Neural cell (in vitro differentiated cells): ENCODE measurements at regions not wholly inside any gene's neighbourhood (a gene's known extent, or its start where the extent isn't known, plus 50 kb on each side); places are given as distances from the start of the nearest gene placed in this dataset.

Source experiments
- H2AFZ ChIP-seq: fragments of 200-600, 300-800 bp; sonication (generic), shearing (Covaris generic); 2 replicates; pipeline ENCODE4 v1.6.0; 2014; ENCODE audit warnings: low read depth, mild to moderate bottlenecking, antibody characterized with exemption, low read length, moderate library complexity
- H3F3A ChIP-seq: fragments of 200-600 bp; shearing (Covaris generic); 2 replicates; pipeline ENCODE4 v1.6.1; 2016; ENCODE audit warnings: mild to moderate bottlenecking, moderate library complexity, mixed read lengths, antibody characterized with exemption, low read length; ENCODE audit not compliant: insufficient read depth, poor library complexity, severe bottlenecking
- H3K27ac ChIP-seq: fragments of 200-600, 300-800 bp; sonication (generic), shearing (Covaris generic); 2 replicates; pipeline ENCODE4 v1.5.1; 2014; ENCODE audit warnings: mild to moderate bottlenecking, low read length, moderate library complexity
- H3K27me3 ChIP-seq: fragments of 300-800, 200-600 bp; sonication (generic), shearing (Covaris generic); 2 replicates; pipeline ENCODE4 v1.6.0; 2014; ENCODE audit warnings: mild to moderate bottlenecking, low read depth, low read length, moderate library complexity; ENCODE audit not compliant: insufficient read depth
- H3K36me3 ChIP-seq: fragments of 300-800, 200-600 bp; sonication (generic), shearing (Covaris generic); 2 replicates; pipeline ENCODE4 v1.5.1; 2014; ENCODE audit warnings: mild to moderate bottlenecking, antibody characterized with exemption, low read length, moderate library complexity; ENCODE audit not compliant: insufficient read depth
- H3K4me2 ChIP-seq: fragments of 300-800, 200-600 bp; sonication (generic), shearing (Covaris generic); 2 replicates; pipeline ENCODE4 v1.6.0; 2014; ENCODE audit warnings: mild to moderate bottlenecking, low read length
- H3K4me3 ChIP-seq: fragments of 300-800, 200-600 bp; sonication (generic), shearing (Covaris generic); 2 replicates; pipeline ENCODE4 v1.5.1; 2014; ENCODE audit warnings: mild to moderate bottlenecking, low read length, moderate library complexity
- H3K79me2 ChIP-seq: fragments of 200-600 bp; shearing (Covaris generic); replicated peaks from 2 replicates; pipeline ENCODE4 v1.6.0; 2014; ENCODE audit warnings: mild to moderate bottlenecking, low read length, moderate library complexity; ENCODE audit not compliant: insufficient read depth
- H3K9ac ChIP-seq: fragments of 300-800, 200-600 bp; sonication (generic), shearing (Covaris generic); 2 replicates; pipeline ENCODE4 v1.6.1; 2016; ENCODE audit warnings: mild to moderate bottlenecking, low read length, mixed read lengths
- H3K9me2 ChIP-seq: fragments of 200-600 bp; shearing (Covaris generic); 2 replicates; pipeline ENCODE4 v1.6.1; 2016; ENCODE audit warnings: mild to moderate bottlenecking, low read length, mixed read lengths; ENCODE audit not compliant: insufficient read depth
- H3K9me3 ChIP-seq: fragments of 200-600, 300-800 bp; sonication (generic), shearing (Covaris generic); 2 replicates; pipeline ENCODE4 v1.6.1; 2016; ENCODE audit warnings: mild to moderate bottlenecking, mixed run types, low read length, moderate library complexity, mixed read lengths
- H4K20me1 ChIP-seq: fragments of 200-600 bp; shearing (Covaris generic); 2 replicates; pipeline ENCODE4 v1.6.1; 2016; ENCODE audit warnings: mild to moderate bottlenecking, mixed run types; ENCODE audit not compliant: insufficient read depth
- CTCF ChIP-seq: fragments of 450-650 bp; IDR thresholded peaks from 2 replicates; pipeline ENCODE4 v1.5.1; 2014; ENCODE audit warnings: antibody characterized with exemption, mild to moderate bottlenecking, moderate library complexity; ENCODE audit not compliant: poor library complexity, severe bottlenecking
- EP300 ChIP-seq: fragments of 450-650 bp; conservative IDR thresholded peaks from 2 replicates; pipeline ENCODE4 v1.6.1; 2014; ENCODE audit warnings: antibody characterized with exemption, mild to moderate bottlenecking, moderate library complexity; ENCODE audit not compliant: poor library complexity, severe bottlenecking
- EZH2 ChIP-seq: fragments of 200-600, 300-800 bp; shearing (Covaris generic), sonication (generic); IDR thresholded peaks from 2 replicates; pipeline ENCODE4 v1.6.1; 2014; ENCODE audit warnings: antibody characterized with exemption, low read length, borderline replicate concordance, mild to moderate bottlenecking; ENCODE audit not compliant: insufficient read depth, poor library complexity, severe bottlenecking
- MXI1 ChIP-seq: fragments of 450-650 bp; conservative IDR thresholded peaks from 2 replicates; pipeline ENCODE4 v1.6.1; 2014; ENCODE audit warnings: antibody characterized with exemption, mild to moderate bottlenecking; ENCODE audit not compliant: poor library complexity, severe bottlenecking
- POLR2AphosphoS5 ChIP-seq: IDR thresholded peaks from 2 replicates; pipeline ENCODE4 v1.6.1; 2012
- RAD21 ChIP-seq: fragments of 450-650 bp; conservative IDR thresholded peaks from 2 replicates; pipeline ENCODE4 v1.6.1; 2014; ENCODE audit warnings: antibody characterized with exemption, mild to moderate bottlenecking, moderate library complexity
- SMC3 ChIP-seq: fragments of 450-650 bp; conservative IDR thresholded peaks from 2 replicates; pipeline ENCODE4 v1.6.1; 2014; ENCODE audit warnings: antibody characterized with exemption, mild to moderate bottlenecking, moderate library complexity; ENCODE audit not compliant: poor library complexity
- TAF1 ChIP-seq: IDR thresholded peaks from 2 replicates; pipeline ENCODE4 v1.6.1; 2012; ENCODE audit warnings: low read depth
- TF ChIP-seq, protein P1 (sequence below): IDR thresholded peaks from 2 replicates; pipeline ENCODE4 v1.6.1; 2012; ENCODE audit warnings: borderline replicate concordance

GRCh38 chr18:30583768-30584167, 458.8 kb downstream of the DSC3 start:
- no peaks in the 10 kb centered on the region for H3K79me2 ChIP-seq
- no peak overlapping the region for H3K4me2 ChIP-seq
- no peaks in the 10 kb centered on the region for H4K20me1 ChIP-seq
- no peaks in the 10 kb centered on the region for H3K9me2 ChIP-seq
- no peaks in the 10 kb centered on the region for H3K36me3 ChIP-seq
- H3K9ac ChIP-seq = no peak overlapping the region
- no peak overlapping the region for H2AFZ ChIP-seq
- no peaks in the 10 kb centered on the region for H3K9me3 ChIP-seq
- H3K27me3 ChIP-seq = no peaks in the 10 kb centered on the region
- H3K4me3 ChIP-seq = no peak overlapping the region
- no peak for TF ChIP-seq MXI1
- TF ChIP-seq POLR2AphosphoS5 = no peak
- no peak for TF ChIP-seq TAF1
- no peak for TF ChIP-seq SMC3
- no peak for TF ChIP-seq RAD21
- TF ChIP-seq, protein P1, sequence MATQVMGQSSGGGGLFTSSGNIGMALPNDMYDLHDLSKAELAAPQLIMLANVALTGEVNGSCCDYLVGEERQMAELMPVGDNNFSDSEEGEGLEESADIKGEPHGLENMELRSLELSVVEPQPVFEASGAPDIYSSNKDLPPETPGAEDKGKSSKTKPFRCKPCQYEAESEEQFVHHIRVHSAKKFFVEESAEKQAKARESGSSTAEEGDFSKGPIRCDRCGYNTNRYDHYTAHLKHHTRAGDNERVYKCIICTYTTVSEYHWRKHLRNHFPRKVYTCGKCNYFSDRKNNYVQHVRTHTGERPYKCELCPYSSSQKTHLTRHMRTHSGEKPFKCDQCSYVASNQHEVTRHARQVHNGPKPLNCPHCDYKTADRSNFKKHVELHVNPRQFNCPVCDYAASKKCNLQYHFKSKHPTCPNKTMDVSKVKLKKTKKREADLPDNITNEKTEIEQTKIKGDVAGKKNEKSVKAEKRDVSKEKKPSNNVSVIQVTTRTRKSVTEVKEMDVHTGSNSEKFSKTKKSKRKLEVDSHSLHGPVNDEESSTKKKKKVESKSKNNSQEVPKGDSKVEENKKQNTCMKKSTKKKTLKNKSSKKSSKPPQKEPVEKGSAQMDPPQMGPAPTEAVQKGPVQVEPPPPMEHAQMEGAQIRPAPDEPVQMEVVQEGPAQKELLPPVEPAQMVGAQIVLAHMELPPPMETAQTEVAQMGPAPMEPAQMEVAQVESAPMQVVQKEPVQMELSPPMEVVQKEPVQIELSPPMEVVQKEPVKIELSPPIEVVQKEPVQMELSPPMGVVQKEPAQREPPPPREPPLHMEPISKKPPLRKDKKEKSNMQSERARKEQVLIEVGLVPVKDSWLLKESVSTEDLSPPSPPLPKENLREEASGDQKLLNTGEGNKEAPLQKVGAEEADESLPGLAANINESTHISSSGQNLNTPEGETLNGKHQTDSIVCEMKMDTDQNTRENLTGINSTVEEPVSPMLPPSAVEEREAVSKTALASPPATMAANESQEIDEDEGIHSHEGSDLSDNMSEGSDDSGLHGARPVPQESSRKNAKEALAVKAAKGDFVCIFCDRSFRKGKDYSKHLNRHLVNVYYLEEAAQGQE = no peak
- no peak for TF ChIP-seq CTCF
- TF ChIP-seq EZH2 = no peak
- TF ChIP-seq EP300 = no peak
- H3K27ac ChIP-seq = no peak overlapping the region
- no peaks in the 10 kb centered on the region for H3F3A ChIP-seq

- no peaks in the 10 kb centered on the region for H3K9me3 ChIP-seq
- H3K4me2 ChIP-seq = no peak overlapping the region
- H3K27ac ChIP-seq = no peak overlapping the region
- H2AFZ ChIP-seq = no peak overlapping the region
- no peaks in the 10 kb centered on the region for H4K20me1 ChIP-seq
- TF ChIP-seq TAF1 (no peak), EP300 (no peak), RAD21 (no peak), SMC3 (no peak), EZH2 (no peak), CTCF (no peak), MXI1 (no peak), POLR2AphosphoS5 (no peak)
- TF ChIP-seq, protein P1 = no peak
- H3K36me3 ChIP-seq = no peaks in the 10 kb centered on the region
- no peaks in the 10 kb centered on the region for H3K27me3 ChIP-seq
- H3K9ac ChIP-seq = no peak overlapping the region
- no peaks in the 10 kb centered on the region for H3F3A ChIP-seq
- no peak overlapping the region for H3K4me3 ChIP-seq
- no peaks in the 10 kb centered on the region for H3K9me2 ChIP-seq
- H3K79me2 ChIP-seq = no peaks in the 10 kb centered on the region
Observed at GRCh38 chr18:30582078-30582477, 460.5 kb downstream of the DSC3 start.
